ENCODE measurements at regions not wholly inside any gene's neighbourhood (a gene's known extent, or its start where the extent isn't known, plus 50 kb on each side); places are given as distances from the start of the nearest gene placed in this dataset.
A peak's percentile ranks its signal among the peaks of the same experiment; 100 is the strongest.

DNA sequence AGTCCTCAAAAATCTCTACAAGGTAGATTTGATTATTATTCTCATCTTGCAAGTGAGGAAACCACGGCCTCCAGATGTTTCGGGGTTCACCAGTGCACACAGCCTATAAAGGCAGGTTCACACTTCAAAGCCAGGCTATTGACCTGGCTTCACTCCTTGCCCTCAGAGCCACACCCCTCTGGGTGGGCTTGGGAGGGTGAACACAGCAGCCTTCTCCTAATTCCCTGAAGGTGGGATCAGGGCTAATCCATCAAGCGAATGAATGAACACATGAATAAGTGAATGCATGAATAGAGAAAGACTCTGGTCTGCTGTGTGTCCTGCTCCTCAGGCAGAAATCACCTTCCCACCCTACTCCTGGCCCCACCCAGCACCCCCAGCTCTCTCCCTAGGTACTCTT lies 139.0 kb downstream of the CYLD start:
- H3K4me3 ChIP-seq = no peak overlapping the region
- H3K27ac ChIP-seq = no peak overlapping the region
- no peaks in the 10 kb centered on the region for H3K4me1 ChIP-seq
- no peaks in the 10 kb centered on the region for H3K9me3 ChIP-seq
- TF ChIP-seq, protein P1, sequence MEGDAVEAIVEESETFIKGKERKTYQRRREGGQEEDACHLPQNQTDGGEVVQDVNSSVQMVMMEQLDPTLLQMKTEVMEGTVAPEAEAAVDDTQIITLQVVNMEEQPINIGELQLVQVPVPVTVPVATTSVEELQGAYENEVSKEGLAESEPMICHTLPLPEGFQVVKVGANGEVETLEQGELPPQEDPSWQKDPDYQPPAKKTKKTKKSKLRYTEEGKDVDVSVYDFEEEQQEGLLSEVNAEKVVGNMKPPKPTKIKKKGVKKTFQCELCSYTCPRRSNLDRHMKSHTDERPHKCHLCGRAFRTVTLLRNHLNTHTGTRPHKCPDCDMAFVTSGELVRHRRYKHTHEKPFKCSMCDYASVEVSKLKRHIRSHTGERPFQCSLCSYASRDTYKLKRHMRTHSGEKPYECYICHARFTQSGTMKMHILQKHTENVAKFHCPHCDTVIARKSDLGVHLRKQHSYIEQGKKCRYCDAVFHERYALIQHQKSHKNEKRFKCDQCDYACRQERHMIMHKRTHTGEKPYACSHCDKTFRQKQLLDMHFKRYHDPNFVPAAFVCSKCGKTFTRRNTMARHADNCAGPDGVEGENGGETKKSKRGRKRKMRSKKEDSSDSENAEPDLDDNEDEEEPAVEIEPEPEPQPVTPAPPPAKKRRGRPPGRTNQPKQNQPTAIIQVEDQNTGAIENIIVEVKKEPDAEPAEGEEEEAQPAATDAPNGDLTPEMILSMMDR (IDR thresholded peaks at IDR 0.05) = no peak
- no peaks in the 10 kb centered on the region for H3K36me3 ChIP-seq
- peak in 1 of 2 donors; percentile 28 for DNase-seq (ENCODE audit: low spot score in 2 of 2)
- H3K27me3 ChIP-seq = no peaks in the 10 kb centered on the region
- intact Hi-C loops (cut with DNase I) = no loop called here

- intact Hi-C loops (cut with DNase I) = no loop called here
- H3K36me3 ChIP-seq = no peaks in the 10 kb centered on the region
- peak in 1 of 2 donors; percentile 15 for DNase-seq (ENCODE audit: low spot score in 2 of 2)
- TF ChIP-seq, protein P1 (IDR thresholded peaks at IDR 0.05) = no peak
- no peaks in the 10 kb centered on the region for H3K27me3 ChIP-seq
- H3K4me3 ChIP-seq = no peak overlapping the region
- no peak overlapping the region for H3K27ac ChIP-seq
- H3K9me3 ChIP-seq = no peaks in the 10 kb centered on the region
- H3K4me1 ChIP-seq = no peaks in the 10 kb centered on the region
These were observed 138.2 kb downstream of the CYLD start for GRCh38 chr16:50879873-50880695.

- H3K27me3 ChIP-seq = no peaks in the 10 kb centered on the region
- no peaks in the 10 kb centered on the region for H3K4me1 ChIP-seq
- no peaks in the 10 kb centered on the region for H3K36me3 ChIP-seq
- no peak for DNase-seq (ENCODE audit: low spot score in 2 of 2)
- H3K27ac ChIP-seq = no peak overlapping the region
- TF ChIP-seq, protein P1 (IDR thresholded peaks at IDR 0.05) = no peak
- no peak overlapping the region for H3K4me3 ChIP-seq
- H3K9me3 ChIP-seq = no peaks in the 10 kb centered on the region
- intact Hi-C loops (cut with DNase I) = no loop called here
These were observed 137.2 kb downstream of the CYLD start for GRCh38 chr16:50878966-50879615.

- intact Hi-C loops (cut with DNase I) = no loop called here
- no peak overlapping the region for H3K27ac ChIP-seq
These were observed 136.7 kb downstream of the CYLD start for GRCh38 chr16:50878536-50878935.

GRCh38 chr16:50876263-50876662 lies 134.4 kb downstream of the CYLD start:
- H3K27me3 ChIP-seq = no peaks in the 10 kb centered on the region
- peaks cover 0 to 7% of the 10 kb centered on the region in 2 donors for H3K9me3 ChIP-seq
- H3K4me3 ChIP-seq = no peak overlapping the region
- no peaks in the 10 kb centered on the region for H3K36me3 ChIP-seq
- TF ChIP-seq, protein P1 (IDR thresholded peaks at IDR 0.05) = no peak
- H3K4me1 ChIP-seq = no peaks in the 10 kb centered on the region
- no peak for DNase-seq (ENCODE audit: low spot score in 2 of 2)
- no peak overlapping the region for H3K27ac ChIP-seq
- intact Hi-C loops (cut with DNase I) = no loop called here

More at GRCh38 chr16:50878536-50878935, 136.7 kb downstream of the CYLD start:
- H3K36me3 ChIP-seq = no peaks in the 10 kb centered on the region
- H3K27me3 ChIP-seq = no peaks in the 10 kb centered on the region
- H3K9me3 ChIP-seq = no peaks in the 10 kb centered on the region
- TF ChIP-seq, protein P1 (IDR thresholded peaks at IDR 0.05) = no peak
- no peak overlapping the region for H3K4me3 ChIP-seq
- no peak for DNase-seq (ENCODE audit: low spot score in 2 of 2)
- H3K4me1 ChIP-seq = no peaks in the 10 kb centered on the region

Measured in ascending aorta (tissue), 2 donors.